GM21786 (cell line): ENCODE measurements at regions not wholly inside any gene's neighbourhood (a gene's known extent, or its start where the extent isn't known, plus 50 kb on each side); places are given as distances from the start of the nearest gene placed in this dataset.
A peak's percentile ranks its signal among the peaks of the same experiment; 100 is the strongest.

Source experiments
- ATAC-seq: cut with Tn5 transposase; IDR thresholded peaks from one replicate; pipeline ENCODE4 v1.9.1; 2021; ENCODE audit not compliant: unreplicated experiment

- ATAC-seq: no peak
Measured at GRCh38 chr1:9419369-9420041, 119.8 kb upstream of the SLC25A33 start.

- ATAC-seq: no peak
Measured at GRCh38 chr1:9420835-9421532, 118.3 kb upstream of the SLC25A33 start.

GRCh38 chr1:9421533-9421873 is 117.8 kb upstream of the SLC25A33 start:
- no peak for ATAC-seq

- ATAC-seq: no peak
Measured at GRCh38 chr1:9422321-9422720, 116.9 kb upstream of the SLC25A33 start.

- no peak for ATAC-seq
Measured at GRCh38 chr1:9422911-9423505, 116.3 kb upstream of the SLC25A33 start.

GRCh38 chr1:9424261-9424660 is 115.0 kb upstream of the SLC25A33 start:
- no peak for ATAC-seq

GRCh38 chr1:9425859-9426258 is 113.4 kb upstream of the SLC25A33 start:
- peak; percentile 31 for ATAC-seq

- ATAC-seq: peak; percentile 65
Measured at GRCh38 chr1:9426291-9426711, 113.0 kb upstream of the SLC25A33 start.

- ATAC-seq: no peak
Measured at GRCh38 chr1:9427388-9427787, 111.9 kb upstream of the SLC25A33 start.

GRCh38 chr1:9428601-9429341 is 110.5 kb upstream of the SLC25A33 start:
- ATAC-seq: peak; percentile 64

- no peak for ATAC-seq
Measured at GRCh38 chr1:9429342-9429711, 109.9 kb upstream of the SLC25A33 start.

- ATAC-seq: no peak
Measured at GRCh38 chr1:9434247-9435152, 104.8 kb upstream of the SLC25A33 start.

- no peak for ATAC-seq
Measured at GRCh38 chr1:9435153-9435636, 104.1 kb upstream of the SLC25A33 start.

- no peak for ATAC-seq
Measured at GRCh38 chr1:9435854-9436640, 103.2 kb upstream of the SLC25A33 start.

- ATAC-seq: no peak
Measured at GRCh38 chr1:9437961-9438430, 101.3 kb upstream of the SLC25A33 start.

- no peak for ATAC-seq
Measured at GRCh38 chr1:9438431-9439073, 100.7 kb upstream of the SLC25A33 start.

GRCh38 chr1:9439074-9439761 is 100.0 kb upstream of the SLC25A33 start:
- ATAC-seq: no peak

GRCh38 chr1:9440261-9440660 is 99.0 kb upstream of the SLC25A33 start:
- ATAC-seq: no peak
